ENCODE measurements at regions not wholly inside any gene's neighbourhood (a gene's known extent, or its start where the extent isn't known, plus 50 kb on each side); places are given as distances from the start of the nearest gene placed in this dataset.

- Histone ChIP-seq H3K4me3 (no peak overlapping the region), H3K4me1 (no peaks in the 10 kb centered on the region), H3K36me3 (no peaks in the 10 kb centered on the region), H3K27me3 (replicated peaks in 1 of 7) (no peaks in the 10 kb centered on the region), H3K9me3 (peaks cover 0 to 12% (median 5%) of the 10 kb centered on the region in 8 donors), H3K27ac (no peak overlapping the region)
- WGBS, 5 donors: 79 to 93% (median 81%) methylated on average over 3 of the region's 3 CpGs
- intact Hi-C loops (cut with DNase I; ENCODE audit: low total_unique reads): no loop called here
- TF ChIP-seq POLR2A (IDR thresholded peaks at IDR 0.05): no peak
- no peak for TF ChIP-seq CTCF (IDR thresholded peaks at IDR 0.05 in 8 of 11, conservative IDR thresholded peaks at IDR 0.05 in 3 of 11)
- no peak for TF ChIP-seq POLR2AphosphoS5 (IDR thresholded peaks at IDR 0.05)
- DNase-seq: no peak
Measured at GRCh38 chr3:73925011-73925410, 300.3 kb upstream of the PDZRN3 start.

- TF ChIP-seq POLR2A (IDR thresholded peaks at IDR 0.05): no peak
- TF ChIP-seq POLR2AphosphoS5 (IDR thresholded peaks at IDR 0.05): no peak
- no peak for TF ChIP-seq CTCF (IDR thresholded peaks at IDR 0.05 in 8 of 11, conservative IDR thresholded peaks at IDR 0.05 in 3 of 11)
- Histone ChIP-seq H3K27ac (no peak overlapping the region), H3K4me3 (no peak overlapping the region), H3K4me1 (no peaks in the 10 kb centered on the region), H3K9me3 (peaks cover 0 to 12% (median 4%) of the 10 kb centered on the region in 8 donors), H3K27me3 (replicated peaks in 1 of 7) (no peaks in the 10 kb centered on the region), H3K36me3 (no peaks in the 10 kb centered on the region)
- DNase-seq: no peak
- intact Hi-C loops (cut with DNase I; ENCODE audit: low total_unique reads): no loop called here
- WGBS, 5 donors: 86 to 91% (median 90%) methylated on average over 6 of the region's 6 CpGs
Measured at GRCh38 chr3:73924048-73924447, 299.3 kb upstream of the PDZRN3 start.

- TF ChIP-seq CTCF (IDR thresholded peaks at IDR 0.05 in 8 of 11, conservative IDR thresholded peaks at IDR 0.05 in 3 of 11): no peak
- no peak for TF ChIP-seq POLR2AphosphoS5 (IDR thresholded peaks at IDR 0.05)
- TF ChIP-seq POLR2A (IDR thresholded peaks at IDR 0.05): no peak
- no peaks in the 10 kb centered on the region for H3K27me3 ChIP-seq (replicated peaks in 1 of 7)
- intact Hi-C loops (cut with DNase I; ENCODE audit: low total_unique reads): no loop called here
- no peak overlapping the region for H3K4me3 ChIP-seq
- H3K4me1 ChIP-seq: no peaks in the 10 kb centered on the region
- WGBS, 5 donors: 85 to 92% (median 89%) methylated on average over 2 of the region's 2 CpGs
- H3K36me3 ChIP-seq: no peaks in the 10 kb centered on the region
- peaks cover 0 to 11% (median 1%) of the 10 kb centered on the region in 8 donors for H3K9me3 ChIP-seq
- H3K27ac ChIP-seq: no peak overlapping the region
- DNase-seq: no peak
Measured at GRCh38 chr3:73917643-73918042, 292.9 kb upstream of the PDZRN3 start.

- H3K27ac ChIP-seq: no peak overlapping the region
- no peak for DNase-seq
- no peak overlapping the region for H3K4me3 ChIP-seq
- H3K4me1 ChIP-seq: no peaks in the 10 kb centered on the region
- intact Hi-C loops (cut with DNase I; ENCODE audit: low total_unique reads): no loop called here
- H3K36me3 ChIP-seq: no peaks in the 10 kb centered on the region
- peaks cover 0 to 10% (median 1%) of the 10 kb centered on the region in 8 donors for H3K9me3 ChIP-seq
- WGBS, 5 donors: 90 to 96% (median 95%) methylated on average over 2 of the region's 2 CpGs
- H3K27me3 ChIP-seq (replicated peaks in 1 of 7): no peaks in the 10 kb centered on the region
- TF ChIP-seq CTCF (IDR thresholded peaks at IDR 0.05 in 8 of 11, conservative IDR thresholded peaks at IDR 0.05 in 3 of 11) (no peak), POLR2AphosphoS5 (IDR thresholded peaks at IDR 0.05) (no peak)
Measured at GRCh38 chr3:73915886-73916285, 291.1 kb upstream of the PDZRN3 start.
